H1 (cell line): ENCODE measurements at regions not wholly inside any gene's neighbourhood (a gene's known extent, or its start where the extent isn't known, plus 50 kb on each side); places are given as distances from the start of the nearest gene placed in this dataset.

Experiments used
- BACH1 ChIP-seq: IDR thresholded peaks from 2 replicates; pipeline ENCODE4 v1.6.1; 2012; ENCODE audit warnings: low read length, improper control_type of control experiment
- CEBPB ChIP-seq: IDR thresholded peaks from 2 replicates; pipeline ENCODE4 v1.6.1; 2012; ENCODE audit warnings: low read depth, low read length
- HDAC2 ChIP-seq, 2 experiments: fragments of 300-600 bp in 1 of 2; sonication (generic) in 1 of 2; IDR thresholded peaks; 2 replicates each; pipeline ENCODE4 v1.6.1; 2011 to 2012; ENCODE audit warnings: low read depth in 2 of 2, low read length in 2 of 2, mild to moderate bottlenecking in 2 of 2, moderate library complexity in 2 of 2, borderline replicate concordance in 1 of 2, inconsistent platforms in 1 of 2
- NRF1 ChIP-seq: IDR thresholded peaks from 2 replicates; pipeline ENCODE4 v1.6.1; 2011; ENCODE audit warnings: mild to moderate bottlenecking, low read depth, low read length, improper control_type of control experiment
- SIRT6 ChIP-seq: IDR thresholded peaks from one replicate; pipeline ENCODE4 v1.7.1; 2012; ENCODE audit warnings: low read length, inconsistent platforms
- SIX5 ChIP-seq: IDR thresholded peaks from 2 replicates; pipeline ENCODE4 v1.6.1; 2011; ENCODE audit warnings: mild to moderate bottlenecking, low read depth, low read length
- TAF1 ChIP-seq: IDR thresholded peaks from 2 replicates; pipeline ENCODE4 v1.6.1; 2011; ENCODE audit warnings: mild to moderate bottlenecking, low read depth, low read length
- TEAD4 ChIP-seq: IDR thresholded peaks from 2 replicates; pipeline ENCODE4 v1.6.1; 2012; ENCODE audit warnings: low read depth, low read length, inconsistent platforms, mixed read lengths

GRCh38 chrY:7815285-7815684 is 903.7 kb upstream of the AMELY start (continued):
- TF ChIP-seq HDAC2 (IDR thresholded peaks at IDR 0.05; ENCODE audit: borderline replicate concordance in 1 of 2, low read depth in 2 of 2, low read length in 2 of 2) = no peak
- TF ChIP-seq CEBPB = no peak
- no peak for TF ChIP-seq BACH1
- TF ChIP-seq SIX5 = no peak
- TF ChIP-seq TEAD4 = no peak
- no peak for TF ChIP-seq NRF1
- no peak for TF ChIP-seq TAF1
- TF ChIP-seq SIRT6 = no peak
- TF ChIP-seq, all 59 proteins: peak for 0
